ENCODE measurements at regions not wholly inside any gene's neighbourhood (a gene's known extent, or its start where the extent isn't known, plus 50 kb on each side); places are given as distances from the start of the nearest gene placed in this dataset.

DNA sequence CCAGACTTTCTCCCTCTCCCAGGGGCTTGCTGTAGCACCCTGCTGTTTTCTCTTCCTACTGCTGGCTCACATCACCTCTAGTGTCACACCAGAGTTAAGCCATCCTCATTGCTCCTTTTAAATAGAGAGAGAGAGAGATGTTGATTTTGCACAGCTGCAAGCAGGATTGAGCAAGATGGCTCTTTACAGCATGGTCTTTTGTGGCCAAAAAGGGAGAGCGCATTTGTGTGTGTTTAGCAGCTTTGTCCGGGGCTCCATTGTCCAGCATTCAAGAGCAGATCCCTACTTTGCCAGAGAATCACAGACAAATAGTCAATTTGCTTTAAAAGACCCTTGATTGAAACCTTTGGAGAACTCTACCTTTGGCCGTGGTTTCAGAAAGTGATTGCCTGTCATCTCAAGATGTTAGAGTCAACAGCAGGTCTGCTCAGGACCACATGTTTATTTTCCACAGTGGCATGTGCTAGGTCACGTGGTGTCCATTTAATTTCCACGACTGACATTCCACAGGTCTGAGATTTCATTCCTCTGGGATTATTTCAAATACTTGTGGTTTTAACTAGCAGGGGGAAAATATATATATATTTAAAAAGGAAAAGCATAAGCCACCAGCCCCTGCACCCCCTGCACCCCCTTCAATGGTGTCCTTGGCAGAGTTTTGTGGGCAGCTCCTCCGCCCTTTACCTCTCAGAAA is 359.9 kb upstream of the SLC14A2 start:
- TF ChIP-seq, protein P1, sequence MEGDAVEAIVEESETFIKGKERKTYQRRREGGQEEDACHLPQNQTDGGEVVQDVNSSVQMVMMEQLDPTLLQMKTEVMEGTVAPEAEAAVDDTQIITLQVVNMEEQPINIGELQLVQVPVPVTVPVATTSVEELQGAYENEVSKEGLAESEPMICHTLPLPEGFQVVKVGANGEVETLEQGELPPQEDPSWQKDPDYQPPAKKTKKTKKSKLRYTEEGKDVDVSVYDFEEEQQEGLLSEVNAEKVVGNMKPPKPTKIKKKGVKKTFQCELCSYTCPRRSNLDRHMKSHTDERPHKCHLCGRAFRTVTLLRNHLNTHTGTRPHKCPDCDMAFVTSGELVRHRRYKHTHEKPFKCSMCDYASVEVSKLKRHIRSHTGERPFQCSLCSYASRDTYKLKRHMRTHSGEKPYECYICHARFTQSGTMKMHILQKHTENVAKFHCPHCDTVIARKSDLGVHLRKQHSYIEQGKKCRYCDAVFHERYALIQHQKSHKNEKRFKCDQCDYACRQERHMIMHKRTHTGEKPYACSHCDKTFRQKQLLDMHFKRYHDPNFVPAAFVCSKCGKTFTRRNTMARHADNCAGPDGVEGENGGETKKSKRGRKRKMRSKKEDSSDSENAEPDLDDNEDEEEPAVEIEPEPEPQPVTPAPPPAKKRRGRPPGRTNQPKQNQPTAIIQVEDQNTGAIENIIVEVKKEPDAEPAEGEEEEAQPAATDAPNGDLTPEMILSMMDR (conservative IDR thresholded peaks at IDR 0.05; ENCODE audit: low read depth, low read length): no peak
- TF ChIP-seq EZH2phosphoT487 (IDR thresholded peaks at IDR 0.05; ENCODE audit: borderline replicate concordance, low read length) (no peak), EZH2 (IDR thresholded peaks at IDR 0.05; ENCODE audit: low read length, unreplicated experiment) (no peak)

Measured in PC-3 (cell line).